ENCODE measurements at regions not wholly inside any gene's neighbourhood (a gene's known extent, or its start where the extent isn't known, plus 50 kb on each side); places are given as distances from the start of the nearest gene placed in this dataset.
"Not testable (repeated sequence)": the region's sequence is repeated elsewhere in the genome, so short reads cannot be mapped to it uniquely, and the experiment has no call there.

GRCh38 chr2:111355022-111355817, 234.5 kb downstream of the BCL2L11 start:
- not testable (repeated sequence) for TF ChIP-seq CTCF (IDR thresholded peaks at IDR 0.05); POLR2AphosphoS5 (IDR thresholded peaks at IDR 0.05; ENCODE audit: low read depth, low read length); REST (IDR thresholded peaks at IDR 0.05; ENCODE audit: insufficient read depth in 1 of 2, low read depth in 2 of 2, low read length in 1 of 2); SIN3A (IDR thresholded peaks at IDR 0.05; ENCODE audit: borderline replicate concordance, insufficient read depth, low read depth, low read length); TCF7L2 (IDR thresholded peaks at IDR 0.05; ENCODE audit: low read depth, low read length)
